ACHN (cell line): ENCODE measurements at regions not wholly inside any gene's neighbourhood (a gene's known extent, or its start where the extent isn't known, plus 50 kb on each side); places are given as distances from the start of the nearest gene placed in this dataset.

Source experiments
- DNase-seq: peaks from one replicate; pipeline ENCODE4 v3.0.0-alpha.2; 2015
- in situ Hi-C: cut with HindIII; loops from 2 replicates; pipeline ENCODE4 v1.10.0; 2017; ENCODE audit warnings: low sequenced_read_pairs, low pct_ligation_motif_present, low pct_unique_long_range_greater_than_20kb

DNA sequence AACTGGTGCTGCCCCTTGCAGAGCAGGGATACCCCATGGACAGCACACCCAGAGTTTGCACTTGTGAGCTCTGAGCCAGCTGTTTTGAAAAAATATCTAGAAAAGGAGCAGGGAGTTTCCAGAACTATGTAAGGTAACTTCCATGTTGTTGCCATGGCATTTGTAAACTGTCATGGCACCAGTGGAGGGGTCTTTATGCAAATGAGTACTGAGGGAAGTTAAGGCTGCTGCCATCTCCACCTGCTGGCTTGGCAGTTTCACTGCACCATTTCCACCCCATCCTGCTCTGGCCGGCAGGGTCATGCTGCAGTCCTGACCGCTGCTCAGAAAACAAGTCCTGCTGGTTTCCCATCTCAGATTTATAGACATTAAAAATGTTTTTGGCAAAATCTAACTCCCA lies 52.3 kb upstream of the SNTG2 start:
- DNase-seq, result no peak
- in situ Hi-C loops, result no loop called here

DNA sequence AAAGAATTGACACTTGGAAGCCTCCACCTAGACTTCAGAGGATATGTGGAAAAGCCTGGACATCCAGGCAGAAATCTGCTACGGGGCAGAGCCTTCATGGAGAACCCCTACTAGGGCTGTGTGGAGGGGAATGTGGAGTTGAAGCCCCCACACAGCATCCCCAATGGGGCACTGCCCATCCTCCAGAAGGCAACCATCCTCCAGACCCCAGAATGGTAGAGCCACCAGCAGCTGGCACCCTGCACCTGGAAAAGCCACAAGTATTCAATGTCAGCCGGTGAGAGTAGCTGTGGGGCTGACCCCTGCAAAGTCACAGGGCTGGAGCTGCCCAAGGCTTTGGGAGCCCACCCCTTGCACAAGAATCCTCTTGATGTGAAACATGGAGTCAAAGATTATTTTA lies 53.6 kb upstream of the SNTG2 start:
- DNase-seq, result no peak
- in situ Hi-C loops, result no loop called here

DNA sequence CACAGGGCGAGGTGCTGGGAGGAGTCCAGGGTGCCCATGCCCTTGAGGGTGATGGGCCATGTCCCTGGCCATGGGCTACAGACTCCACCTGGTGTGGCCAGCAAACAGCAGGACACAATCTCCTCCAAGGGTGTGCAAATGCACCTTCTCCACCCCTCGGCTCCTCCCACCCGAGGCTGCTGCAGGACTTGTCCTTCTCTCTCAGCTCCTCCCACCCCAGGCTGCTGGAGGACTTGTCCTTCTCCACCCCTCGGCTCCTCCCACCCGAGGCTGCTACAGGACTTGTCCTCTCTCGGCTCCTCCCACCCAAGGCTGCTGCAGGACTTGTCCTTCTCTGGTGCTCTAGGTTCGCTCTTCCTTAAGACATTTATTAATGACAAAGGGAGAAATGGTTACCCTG lies 57.3 kb upstream of the SNTG2 start:
- in situ Hi-C loops, result no loop called here
- DNase-seq, result no peak

DNA sequence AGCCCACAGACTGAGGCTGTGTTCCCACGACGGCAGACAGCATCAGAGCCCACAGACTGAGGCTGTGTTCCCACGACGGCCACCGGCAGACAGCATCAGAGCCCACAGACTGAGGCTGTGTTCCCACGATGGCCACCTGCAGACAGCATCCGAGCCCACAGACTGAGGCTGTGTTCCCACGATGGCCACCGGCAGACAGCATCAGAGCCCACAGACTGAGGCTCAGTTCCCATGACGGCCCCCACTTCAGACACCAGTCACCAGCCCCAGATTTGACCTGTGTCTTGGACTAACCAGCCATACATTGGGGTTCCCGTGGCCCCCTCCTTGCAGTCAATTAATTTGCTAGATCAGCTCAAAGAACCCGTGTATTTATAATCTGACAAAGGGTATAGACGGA lies 57.8 kb upstream of the SNTG2 start:
- in situ Hi-C loops, result no loop called here
- no peak for DNase-seq

- in situ Hi-C loops, result no loop called here
- DNase-seq, result no peak
Observed at GRCh38 chr2:892401-892800, 58.2 kb upstream of the SNTG2 start.

- in situ Hi-C loops, result no loop called here
- no peak for DNase-seq
Observed at GRCh38 chr2:891734-892133, 58.9 kb upstream of the SNTG2 start.

DNA sequence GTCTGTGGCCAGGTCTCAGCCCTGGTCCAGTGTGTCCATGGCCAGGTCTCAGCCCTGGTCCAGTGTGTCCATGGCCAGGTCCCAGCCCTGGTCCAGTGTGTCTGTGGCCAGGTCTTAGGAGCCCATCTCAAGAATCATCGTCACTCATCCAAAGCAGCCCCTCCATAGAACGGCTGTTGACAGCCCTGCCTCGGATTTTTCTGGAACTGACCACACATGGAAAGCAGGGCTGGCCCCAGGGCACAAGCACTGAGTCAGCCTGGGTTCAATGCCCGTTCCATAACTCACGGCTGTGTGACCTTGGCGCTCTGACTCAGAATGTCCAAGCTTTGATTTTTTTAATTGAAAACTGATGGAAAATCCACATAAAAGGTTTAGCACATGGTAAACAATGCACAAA lies 59.9 kb upstream of the SNTG2 start:
- in situ Hi-C loops, result no loop called here
- no peak for DNase-seq

DNA sequence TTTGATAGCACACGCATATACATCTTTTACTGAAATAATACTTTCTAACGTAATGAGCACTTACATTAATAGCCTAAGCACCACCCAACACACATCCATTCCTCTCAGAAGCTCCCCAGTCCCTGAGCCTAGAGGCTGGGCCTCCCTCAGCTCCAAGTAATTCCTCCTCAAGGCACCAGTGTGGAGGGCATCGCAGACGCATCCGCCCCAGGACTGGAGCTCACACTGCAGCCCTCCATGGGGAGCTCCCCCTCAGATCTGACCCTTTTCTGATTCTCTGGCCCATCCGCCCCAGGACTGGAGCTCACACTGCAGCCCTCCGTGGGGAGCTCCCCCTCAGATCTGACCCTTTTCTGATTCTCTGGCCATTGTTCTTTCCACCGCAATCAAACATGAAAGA lies 60.4 kb upstream of the SNTG2 start:
- in situ Hi-C loops, result no loop called here
- DNase-seq, result no peak

GRCh38 chr2:888906-889566 lies 61.6 kb upstream of the SNTG2 start:
- in situ Hi-C loops, result no loop called here
- DNase-seq, result no peak

- no peak for DNase-seq
- in situ Hi-C loops, result no loop called here
Observed at GRCh38 chr2:888211-888801, 62.3 kb upstream of the SNTG2 start.

- in situ Hi-C loops, result no loop called here
- no peak for DNase-seq
Observed at GRCh38 chr2:887639-888038, 63.0 kb upstream of the SNTG2 start.

DNA sequence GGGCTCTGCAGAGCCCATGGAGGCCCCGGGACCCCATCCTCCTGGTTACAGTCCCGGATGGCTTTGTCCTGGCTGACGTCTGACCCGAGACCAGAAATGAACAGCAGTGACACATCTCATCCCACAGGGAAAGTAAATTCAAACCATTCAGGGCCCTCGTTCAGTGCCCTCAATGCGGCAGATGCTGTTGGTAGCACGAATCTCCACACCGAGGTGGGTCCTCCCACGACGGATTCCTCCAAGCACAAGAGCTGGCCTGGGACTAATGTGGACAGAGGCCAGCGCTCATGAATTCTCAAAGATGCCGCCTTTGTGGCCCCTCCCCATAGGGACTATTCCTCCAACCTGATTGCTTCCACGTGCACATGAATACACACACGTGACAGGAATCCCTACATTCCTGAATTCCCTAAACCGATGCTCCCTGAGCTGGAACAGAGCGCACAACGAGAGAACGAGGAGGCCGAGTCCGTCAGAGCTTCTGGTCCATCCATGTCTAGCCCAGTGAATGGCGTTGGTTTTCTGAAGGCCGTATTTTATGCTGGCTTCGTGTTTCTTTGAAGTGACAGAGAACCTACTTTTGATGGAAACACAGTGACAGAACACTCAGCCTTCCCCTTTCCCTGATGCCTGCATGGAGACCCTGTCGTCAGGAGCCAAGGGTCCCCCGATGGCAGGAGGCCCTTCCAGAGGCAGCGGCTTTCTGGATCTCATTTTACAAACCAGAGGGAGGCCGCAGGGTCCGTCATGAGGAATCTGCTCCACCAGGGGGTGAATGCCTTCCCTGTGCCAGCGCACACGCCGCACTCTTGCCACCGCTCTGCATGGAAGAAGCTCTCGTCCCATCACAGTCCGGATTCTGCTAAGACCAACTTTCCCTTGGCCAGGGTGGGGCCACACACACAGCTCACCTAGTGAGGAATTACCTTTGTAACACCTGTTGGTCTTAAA lies 64.3 kb upstream of the SNTG2 start:
- DNase-seq, result no peak
- in situ Hi-C loops, result no loop called here

- no peak for DNase-seq
- in situ Hi-C loops, result no loop called here
Observed at GRCh38 chr2:885230-886071, 65.2 kb upstream of the SNTG2 start.

- DNase-seq, result no peak
- in situ Hi-C loops, result no loop called here
Observed at GRCh38 chr2:883803-884748, 66.6 kb upstream of the SNTG2 start.

- no peak for DNase-seq
Observed at GRCh38 chr2:883260-883802, 67.3 kb upstream of the SNTG2 start.

GRCh38 chr2:881204-881918 lies 69.3 kb upstream of the SNTG2 start:
- no peak for DNase-seq

More at GRCh38 chr2:883260-883802, 67.3 kb upstream of the SNTG2 start:
- in situ Hi-C loops, result no loop called here

More at GRCh38 chr2:881204-881918, 69.3 kb upstream of the SNTG2 start:
- in situ Hi-C loops, result no loop called here
